GM12878 (cell line): ENCODE measurements at regions not wholly inside any gene's neighbourhood (a gene's known extent, or its start where the extent isn't known, plus 50 kb on each side); places are given as distances from the start of the nearest gene placed in this dataset.

Experiments used
- ATAC-seq: fragments of 200-7000 bp; cut with Tn5 transposase; 3 replicates; pipeline ENCODE4 v1.9.1; 2020; ENCODE audit warnings: mild to moderate bottlenecking, moderate library complexity
- BruUV-seq: library from RNA; stranded (reverse); fragments of 400-500 nt; replicated peaks from 2 replicates; lab custom pipeline; 2021; lab: Mats Ljungman, UMichigan
- CTCF ChIA-PET: fragments of 300-600 bp; sonication (Branson Sonifier 250); formaldehyde crosslinking; extraction: SDS; loops from one replicate; lab custom pipeline; 2021; ENCODE audit warnings: inconsistent platforms; lab: Yijun Ruan, JAX
- POLR2A ChIA-PET: fragments of 350-600 bp; formaldehyde crosslinking; extraction: SDS; loops from one replicate; lab custom pipeline; 2021; ENCODE audit warnings: inconsistent platforms; lab: Charles Lee
- RAD21 ChIA-PET: fragments of 300-600 bp; sonication (Branson Sonifier 250); formaldehyde crosslinking; loops from one replicate; lab custom pipeline; 2023; ENCODE audit warnings: antibody characterized with exemption; ENCODE audit not compliant: unreplicated experiment; lab: Charles Lee
- SMC1A ChIA-PET: fragments of 300-600 bp; sonication (Branson Sonifier 250); formaldehyde crosslinking; loops from one replicate; lab custom pipeline; 2023; ENCODE audit not compliant: unreplicated experiment, uncharacterized antibody; lab: Charles Lee
- DNase-seq: peaks from one replicate; pipeline ENCODE4 v3.0.0-alpha.2; 2011; ENCODE audit warnings: low read depth, low spot score
- FAIRE-seq: peaks from 3 replicates; lab custom pipeline; 2011; peaks lifted over from hg19 to GRCh38; lab: Jason Lieb, UNC
- H2AFZ ChIP-seq: 2 replicates; pipeline ENCODE4 v1.6.0; 2011; ENCODE audit warnings: low read depth, low read length, control low read depth; ENCODE audit not compliant: control insufficient read depth
- H3K27ac ChIP-seq: 2 replicates; pipeline ENCODE4 v1.5.1; 2011; ENCODE audit warnings: control low read depth; ENCODE audit not compliant: control insufficient read depth, insufficient read depth
- H3K27me3 ChIP-seq, 2 experiments: replicated peaks in 1 of 2; 2 replicates each; pipeline versions ENCODE4 v1.6.0 to v1.6.1; 2011; ENCODE audit warnings: low read length in 1 of 2; ENCODE audit not compliant: control insufficient read depth in 2 of 2, insufficient read depth in 2 of 2
- H3K36me3 ChIP-seq, 2 experiments: 2 replicates each; pipeline ENCODE4 v1.5.1; 2011; ENCODE audit warnings: low read length in 1 of 2; ENCODE audit not compliant: control insufficient read depth in 2 of 2, insufficient read depth in 2 of 2
- H3K4me1 ChIP-seq: 2 replicates; pipeline ENCODE4 v1.6.1; 2011; ENCODE audit warnings: mild to moderate bottlenecking, low read length, moderate library complexity, mixed read lengths; ENCODE audit not compliant: control insufficient read depth, insufficient read depth
- H3K4me2 ChIP-seq: 2 replicates; pipeline ENCODE4 v1.6.0; 2011; ENCODE audit warnings: control low read depth; ENCODE audit not compliant: control insufficient read depth, insufficient read depth
- H3K4me3 ChIP-seq: fragments of 200-600 bp; sonication (generic); 2 replicates; pipeline ENCODE4 v1.5.1; 2016
- H3K79me2 ChIP-seq: 2 replicates; pipeline ENCODE4 v1.6.0; 2011; ENCODE audit warnings: low read length; ENCODE audit not compliant: control insufficient read depth, insufficient read depth
- H3K9ac ChIP-seq: 2 replicates; pipeline ENCODE4 v1.8.0; 2011; ENCODE audit warnings: low read length, control low read depth, mixed read lengths; ENCODE audit not compliant: control insufficient read depth, insufficient read depth
- H3K9me3 ChIP-seq: replicated peaks from 3 replicates; pipeline ENCODE4 v1.5.1; 2011; ENCODE audit warnings: mild to moderate bottlenecking, low read length; ENCODE audit not compliant: control insufficient read depth, insufficient read depth
- H4K20me1 ChIP-seq: 2 replicates; pipeline ENCODE4 v1.6.0; 2011; ENCODE audit not compliant: control insufficient read depth, insufficient read depth
- CREM ChIP-seq: IDR thresholded peaks from 2 replicates; pipeline ENCODE4 v1.6.1; 2014; ENCODE audit warnings: antibody characterized with exemption, low read depth
- GABPA ChIP-seq: IDR thresholded peaks from 2 replicates; pipeline ENCODE4 v1.6.1; 2014; ENCODE audit warnings: antibody characterized with exemption, low read depth, mild to moderate bottlenecking, inconsistent platforms
- HDGF ChIP-seq: fragments of 450-650 bp; IDR thresholded peaks from 2 replicates; pipeline ENCODE4 v1.6.1; 2016; ENCODE audit warnings: antibody characterized with exemption
- LARP7 ChIP-seq: fragments of 450-650 bp; IDR thresholded peaks from 2 replicates; pipeline ENCODE4 v1.6.1; 2017; ENCODE audit warnings: mild to moderate bottlenecking
- PAX5 ChIP-seq: IDR thresholded peaks from 2 replicates; pipeline ENCODE4 v1.6.1; 2011; ENCODE audit warnings: low read depth, low read length, borderline replicate concordance
- RELB ChIP-seq: fragments of 450-650 bp; IDR thresholded peaks from 2 replicates; pipeline ENCODE4 v1.6.1; 2017; ENCODE audit warnings: low read depth, mild to moderate bottlenecking, moderate library complexity
- SIN3A ChIP-seq: IDR thresholded peaks from 2 replicates; pipeline ENCODE4 v1.6.1; 2012; ENCODE audit warnings: low read depth, low read length, improper control_type of control experiment
- SMAD1 ChIP-seq: fragments of 450-650 bp; IDR thresholded peaks from 2 replicates; pipeline ENCODE4 v1.6.1; 2018; ENCODE audit warnings: mild to moderate bottlenecking, low read depth; ENCODE audit not compliant: partially characterized antibody
- SUPT20H ChIP-seq: IDR thresholded peaks from 2 replicates; pipeline ENCODE4 v1.6.1; 2011; ENCODE audit warnings: low read depth, mild to moderate bottlenecking, low read length, moderate library complexity, borderline replicate concordance; ENCODE audit not compliant: control insufficient read depth
- TBL1XR1 ChIP-seq: IDR thresholded peaks from 2 replicates; pipeline ENCODE4 v1.6.1; 2012; ENCODE audit warnings: low read depth, low read length, improper control_type of control experiment
- ZZZ3 ChIP-seq: IDR thresholded peaks from 2 replicates; pipeline ENCODE4 v1.6.1; 2011; ENCODE audit warnings: low read depth; ENCODE audit not compliant: control insufficient read depth, insufficient read length
- WGBS: methylation state at CpG from one replicate; pipeline ENCODE4 v1.1.6; 2016; ENCODE audit warnings: low lambda C conversion rate; ENCODE audit not compliant: insufficient replicate concordance, insufficient coverage; ENCODE audit errors: missing lambda C conversion rate; 5-methylcytosine and 5-hydroxymethylcytosine counted together
- in situ Hi-C: fragments of 300-500 bp; cut with MboI; formaldehyde crosslinking; loops from 9 replicates; pipeline ENCODE4 v1.14.3; 2018; ENCODE audit warnings: mixed read lengths
- intact Hi-C: fragments of 100-400 bp; cut with micrococcal nuclease; formaldehyde crosslinking; loops from one replicate; pipeline ENCODE4 v1.14.2; 2022; ENCODE audit not compliant: unreplicated experiment

- no TSS peak for BruUV-seq
- Histone ChIP-seq H3K4me3 (no peak overlapping the region), H3K79me2 (no peaks in the 10 kb centered on the region), H3K9me3 (no peaks in the 10 kb centered on the region), H3K36me3 (no peaks in the 10 kb centered on the region), H2AFZ (no peak overlapping the region), H3K9ac (no peak overlapping the region), H3K4me2 (no peak overlapping the region), H4K20me1 (no peaks in the 10 kb centered on the region), H3K27ac (no peak overlapping the region), H3K4me1 (no peaks in the 10 kb centered on the region), H3K27me3 (no peaks in the 10 kb centered on the region)
- POLR2A ChIA-PET, result no interaction called here
- DNase-seq (no peak), FAIRE-seq (no peak), ATAC-seq (no peak)
- TF ChIP-seq CREM, result no peak
- no peak for TF ChIP-seq TBL1XR1
- no peak for TF ChIP-seq SMAD1
- no peak for TF ChIP-seq SIN3A
- no peak for TF ChIP-seq GABPA
- TF ChIP-seq RELB, result no peak
- TF ChIP-seq LARP7, result no peak
- no peak for TF ChIP-seq ZZZ3
- no peak for TF ChIP-seq SUPT20H
- TF ChIP-seq PAX5, result no peak
- no peak for TF ChIP-seq HDGF
- intact Hi-C loops (no loop called here), in situ Hi-C loops (no loop called here)
- RAD21 ChIA-PET, result no interaction called here
- CTCF ChIA-PET, result no interaction called here
- SMC1A ChIA-PET, result no interaction called here
- WGBS, result 63% methylated on average over 4 of the region's 4 CpGs
Measured at GRCh38 chr9:7901621-7902020, 102.0 kb upstream of the DMAC1 start.
